Lower leg skin (tissue), 4 donors: ENCODE measurements at regions not wholly inside any gene's neighbourhood (a gene's known extent, or its start where the extent isn't known, plus 50 kb on each side); places are given as distances from the start of the nearest gene placed in this dataset.

Experiments used
- DNase-seq, 2 donors: peaks; one replicate each; pipeline ENCODE4 v3.0.0-alpha.2; 2019; ENCODE audit warnings: low spot score in 2 of 2
- H3K4me3 ChIP-seq: fragments of 200-600 bp; sonication (generic); 2 replicates; pipeline ENCODE4 v1.5.1; 2017; ENCODE audit warnings: mild to moderate bottlenecking, low read depth; ENCODE audit not compliant: poor library complexity, severe bottlenecking
- POLR2A ChIP-seq, 2 donors: fragments of 450-650 bp; IDR thresholded peaks; one replicate each; pipeline ENCODE4 v1.6.1; 2016 to 2017; ENCODE audit warnings: antibody characterized with exemption in 2 of 2, mild to moderate bottlenecking in 1 of 2, moderate library complexity in 1 of 2
- WGBS, 2 donors: methylation state at CpG; one replicate each; pipeline ENCODE4 v1.1.5; 2018; 5-methylcytosine and 5-hydroxymethylcytosine counted together
- intact Hi-C: fragments of 100-400 bp; cut with DNase I; formaldehyde crosslinking; loops from one replicate; pipeline ENCODE4 v1.15.0; 2023; ENCODE audit warnings: low total_unique reads
- TF ChIP-seq, protein P1 (sequence below), 3 donors: fragments of 450-650 bp; IDR thresholded peaks; one replicate each; pipeline ENCODE4 v1.5.1; 2016; ENCODE audit warnings: antibody characterized with exemption in 3 of 3, mild to moderate bottlenecking in 3 of 3, moderate library complexity in 2 of 3

- DNase-seq, result no peak
- H3K4me3 ChIP-seq, result no peak overlapping the region
- intact Hi-C loops, result no loop called here
- TF ChIP-seq, protein P1, sequence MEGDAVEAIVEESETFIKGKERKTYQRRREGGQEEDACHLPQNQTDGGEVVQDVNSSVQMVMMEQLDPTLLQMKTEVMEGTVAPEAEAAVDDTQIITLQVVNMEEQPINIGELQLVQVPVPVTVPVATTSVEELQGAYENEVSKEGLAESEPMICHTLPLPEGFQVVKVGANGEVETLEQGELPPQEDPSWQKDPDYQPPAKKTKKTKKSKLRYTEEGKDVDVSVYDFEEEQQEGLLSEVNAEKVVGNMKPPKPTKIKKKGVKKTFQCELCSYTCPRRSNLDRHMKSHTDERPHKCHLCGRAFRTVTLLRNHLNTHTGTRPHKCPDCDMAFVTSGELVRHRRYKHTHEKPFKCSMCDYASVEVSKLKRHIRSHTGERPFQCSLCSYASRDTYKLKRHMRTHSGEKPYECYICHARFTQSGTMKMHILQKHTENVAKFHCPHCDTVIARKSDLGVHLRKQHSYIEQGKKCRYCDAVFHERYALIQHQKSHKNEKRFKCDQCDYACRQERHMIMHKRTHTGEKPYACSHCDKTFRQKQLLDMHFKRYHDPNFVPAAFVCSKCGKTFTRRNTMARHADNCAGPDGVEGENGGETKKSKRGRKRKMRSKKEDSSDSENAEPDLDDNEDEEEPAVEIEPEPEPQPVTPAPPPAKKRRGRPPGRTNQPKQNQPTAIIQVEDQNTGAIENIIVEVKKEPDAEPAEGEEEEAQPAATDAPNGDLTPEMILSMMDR (IDR thresholded peaks at IDR 0.05), result no peak
These were observed 260.6 kb downstream of the TFAP2A start for GRCh38 chr6:10154251-10154650.

GRCh38 chr6:10151144-10151915 lies 263.5 kb downstream of the TFAP2A start:
- no peak for TF ChIP-seq POLR2A (IDR thresholded peaks at IDR 0.05)
- TF ChIP-seq, protein P1 (IDR thresholded peaks at IDR 0.05), result no peak

DNA sequence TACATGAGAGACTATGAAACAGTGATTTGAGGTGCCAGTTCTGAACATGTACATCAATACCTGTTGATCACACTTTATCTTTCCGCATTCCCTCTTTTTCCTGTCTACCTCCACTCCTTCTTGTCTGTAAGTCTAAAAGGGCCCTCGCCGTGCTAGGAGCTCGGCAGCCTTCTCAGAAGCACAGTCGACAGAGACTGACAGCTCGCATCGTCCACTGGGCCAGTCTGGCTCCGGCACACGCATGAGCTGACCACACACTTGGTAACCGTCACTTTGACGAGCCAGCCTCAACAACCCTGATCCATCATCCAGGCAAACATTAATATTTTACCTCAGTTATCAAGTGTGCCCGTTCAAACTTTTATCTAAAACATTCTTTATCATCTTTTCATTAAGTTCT lies 265.3 kb downstream of the TFAP2A start:
- intact Hi-C loops, result no loop called here
- H3K4me3 ChIP-seq, result no peak overlapping the region
- TF ChIP-seq, protein P1 (IDR thresholded peaks at IDR 0.05), result no peak
- TF ChIP-seq POLR2A (IDR thresholded peaks at IDR 0.05), result no peak
- peak in 1 of 2 donors; percentile 59 for DNase-seq
- WGBS, 2 donors, result 91 to 93% methylated on average over 12 of the region's 12 CpGs

More at GRCh38 chr6:10151144-10151915, 263.5 kb downstream of the TFAP2A start:
- no peak for DNase-seq
- 60 to 61% methylated on average over 6 of the region's 6 CpGs for WGBS, 2 donors
- no peak overlapping the region for H3K4me3 ChIP-seq
- intact Hi-C loops, result no loop called here

DNA sequence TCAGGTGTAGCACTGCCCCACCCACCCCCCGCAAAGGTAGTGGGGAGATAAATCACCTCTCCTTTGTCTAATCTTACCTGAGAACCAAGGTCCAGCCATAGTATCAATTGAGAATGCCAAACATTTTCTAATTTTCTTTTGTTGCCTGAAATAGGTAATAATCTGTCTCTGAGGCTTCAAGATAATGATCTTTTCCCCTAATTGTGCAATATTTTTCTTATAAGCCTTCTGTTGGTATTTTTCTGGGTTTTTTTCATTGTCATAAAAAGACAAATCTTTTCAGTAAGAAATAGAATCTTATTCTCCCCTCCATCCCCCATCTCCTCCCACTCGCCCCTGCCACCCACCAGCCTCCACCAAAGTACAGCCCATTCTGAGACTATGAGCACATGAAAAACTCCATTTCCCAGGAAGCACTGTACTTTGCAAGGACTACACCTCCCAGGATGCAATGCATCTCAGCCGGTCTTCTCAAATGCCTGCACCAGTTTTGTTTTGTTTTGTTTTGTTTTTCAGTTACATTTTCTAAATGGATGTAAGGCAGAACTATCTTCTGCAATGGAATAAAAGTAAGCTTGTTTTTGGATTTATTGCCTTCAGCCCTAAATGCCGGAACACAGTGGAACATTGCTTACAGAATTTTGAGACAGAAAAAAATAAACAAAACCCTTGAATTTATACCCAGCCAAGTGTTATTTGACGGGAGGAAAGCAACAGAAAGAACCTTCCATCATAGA lies 268.0 kb downstream of the TFAP2A start:
- WGBS, 2 donors, result 46% methylated on average over 5 of the region's 5 CpGs
- TF ChIP-seq, protein P1 (IDR thresholded peaks at IDR 0.05), result no peak
- no peak for TF ChIP-seq POLR2A (IDR thresholded peaks at IDR 0.05)
- peak in 1 of 2 donors; percentile 72 for DNase-seq
- H3K4me3 ChIP-seq, result no peak overlapping the region
- intact Hi-C loops, result no loop called here

DNA sequence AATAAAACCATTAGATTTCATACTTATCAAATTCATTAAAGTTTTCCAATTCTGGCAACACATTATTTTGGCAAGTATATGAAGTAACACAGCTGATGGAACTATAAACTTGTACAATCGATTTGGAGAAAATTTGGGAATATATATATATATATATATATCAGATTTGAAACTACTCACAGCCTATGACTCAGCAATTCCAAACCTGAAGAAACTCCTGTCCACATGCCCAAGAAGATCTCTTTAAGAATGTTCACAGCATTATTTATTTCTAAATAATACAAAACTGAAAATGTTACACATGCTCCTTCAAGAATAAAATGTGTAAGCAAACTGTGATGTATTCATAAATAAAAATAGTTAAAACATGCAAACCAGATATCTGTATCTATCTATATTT lies 270.1 kb downstream of the TFAP2A start:
- WGBS, 2 donors, result 47 to 50% methylated on average over 1 of the region's 1 CpG
- no peak overlapping the region for H3K4me3 ChIP-seq
- DNase-seq, result no peak
- intact Hi-C loops, result no loop called here
- TF ChIP-seq, protein P1 (IDR thresholded peaks at IDR 0.05), result no peak
- TF ChIP-seq POLR2A (IDR thresholded peaks at IDR 0.05), result no peak
